B cell (primary cell): ENCODE measurements at regions not wholly inside any gene's neighbourhood (a gene's known extent, or its start where the extent isn't known, plus 50 kb on each side); places are given as distances from the start of the nearest gene placed in this dataset.

Experiments
- EZH2 ChIP-seq: IDR thresholded peaks from 2 replicates; pipeline ENCODE4 v1.6.1; 2012; ENCODE audit warnings: borderline replicate concordance, low read depth, mild to moderate bottlenecking, moderate library complexity, low read length; ENCODE audit not compliant: insufficient read depth, poor library complexity, severe bottlenecking
- TF ChIP-seq, protein P1 (sequence below): fragments of 200-600 bp; IDR thresholded peaks from one replicate; pipeline ENCODE4 v1.8.0; 2022; ENCODE audit warnings: antibody characterized with exemption, mild to moderate bottlenecking

DNA sequence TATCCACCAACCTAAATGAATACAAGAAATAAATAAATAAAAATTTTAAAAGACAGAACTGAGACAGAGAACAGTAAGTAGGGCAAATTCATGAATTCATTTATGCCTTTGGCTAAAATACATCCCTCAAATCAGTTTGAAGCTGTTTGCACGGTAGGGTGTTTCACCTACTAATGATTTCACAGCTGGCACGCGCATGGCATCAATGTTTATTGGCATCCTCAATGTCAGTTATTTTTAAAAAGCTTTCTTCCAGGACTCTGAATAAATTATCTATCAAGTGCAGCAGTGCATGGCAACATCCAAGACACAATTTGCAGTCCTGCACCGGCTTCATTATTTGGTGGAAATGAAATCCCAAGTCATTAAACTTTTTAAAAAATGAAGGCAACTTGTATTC lies 985.2 kb upstream of the ROBO1 start:
- TF ChIP-seq, protein P1, sequence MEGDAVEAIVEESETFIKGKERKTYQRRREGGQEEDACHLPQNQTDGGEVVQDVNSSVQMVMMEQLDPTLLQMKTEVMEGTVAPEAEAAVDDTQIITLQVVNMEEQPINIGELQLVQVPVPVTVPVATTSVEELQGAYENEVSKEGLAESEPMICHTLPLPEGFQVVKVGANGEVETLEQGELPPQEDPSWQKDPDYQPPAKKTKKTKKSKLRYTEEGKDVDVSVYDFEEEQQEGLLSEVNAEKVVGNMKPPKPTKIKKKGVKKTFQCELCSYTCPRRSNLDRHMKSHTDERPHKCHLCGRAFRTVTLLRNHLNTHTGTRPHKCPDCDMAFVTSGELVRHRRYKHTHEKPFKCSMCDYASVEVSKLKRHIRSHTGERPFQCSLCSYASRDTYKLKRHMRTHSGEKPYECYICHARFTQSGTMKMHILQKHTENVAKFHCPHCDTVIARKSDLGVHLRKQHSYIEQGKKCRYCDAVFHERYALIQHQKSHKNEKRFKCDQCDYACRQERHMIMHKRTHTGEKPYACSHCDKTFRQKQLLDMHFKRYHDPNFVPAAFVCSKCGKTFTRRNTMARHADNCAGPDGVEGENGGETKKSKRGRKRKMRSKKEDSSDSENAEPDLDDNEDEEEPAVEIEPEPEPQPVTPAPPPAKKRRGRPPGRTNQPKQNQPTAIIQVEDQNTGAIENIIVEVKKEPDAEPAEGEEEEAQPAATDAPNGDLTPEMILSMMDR = no peak
- no peak for TF ChIP-seq EZH2
